ENCODE measurements at regions not wholly inside any gene's neighbourhood (a gene's known extent, or its start where the extent isn't known, plus 50 kb on each side); places are given as distances from the start of the nearest gene placed in this dataset.
"Not testable (repeated sequence)": the region's sequence is repeated elsewhere in the genome, so short reads cannot be mapped to it uniquely, and the experiment has no call there.

DNA sequence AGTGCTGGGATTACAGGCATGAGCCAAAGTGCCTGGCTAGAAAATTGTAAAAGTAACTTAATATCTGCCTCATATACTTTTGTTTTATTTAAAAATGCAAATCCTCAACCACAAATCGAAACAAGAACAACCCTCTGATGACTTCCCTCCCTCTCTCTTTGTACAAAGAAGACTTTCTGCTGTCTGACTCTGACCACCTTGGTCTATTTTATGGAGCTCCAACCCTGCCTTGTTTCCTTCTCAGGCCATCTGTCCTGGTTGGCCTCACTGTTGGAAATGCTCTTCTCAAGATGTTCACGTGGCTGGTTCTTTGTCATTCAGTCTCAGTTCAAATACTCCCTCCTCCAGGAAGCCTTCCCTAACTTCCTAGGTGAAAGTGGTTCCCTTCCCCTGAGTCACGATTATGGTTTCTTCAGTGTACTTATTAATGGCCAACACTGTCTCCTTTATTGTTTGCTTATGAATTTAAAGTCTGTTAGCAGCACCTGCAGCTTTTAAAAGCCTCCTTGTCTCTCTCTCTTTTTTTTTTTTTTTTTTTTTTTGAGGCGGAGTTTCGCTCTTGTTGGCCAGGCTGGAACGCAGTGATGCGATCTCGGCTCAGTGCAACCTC, 151.5 kb upstream of the SALL4 start:
- Histone ChIP-seq H3K27me3 (ENCODE audit: control insufficient read depth, insufficient read depth, low read length) (no peaks in the 10 kb centered on the region), H3K36me3 (ENCODE audit: insufficient read depth, low read length) (no peaks in the 10 kb centered on the region), H3K4me2 (ENCODE audit: low read length) (no peak overlapping the region), H3K9me3 (replicated peaks; ENCODE audit: low read length) (no peaks in the 10 kb centered on the region), H3K4me1 (ENCODE audit: control insufficient read depth, insufficient read depth, low read length) (no peaks in the 10 kb centered on the region), H3K4me3 (ENCODE audit: low read length) (no peak overlapping the region), H3K9ac (ENCODE audit: low read depth, low read length) (no peak overlapping the region)

DNA sequence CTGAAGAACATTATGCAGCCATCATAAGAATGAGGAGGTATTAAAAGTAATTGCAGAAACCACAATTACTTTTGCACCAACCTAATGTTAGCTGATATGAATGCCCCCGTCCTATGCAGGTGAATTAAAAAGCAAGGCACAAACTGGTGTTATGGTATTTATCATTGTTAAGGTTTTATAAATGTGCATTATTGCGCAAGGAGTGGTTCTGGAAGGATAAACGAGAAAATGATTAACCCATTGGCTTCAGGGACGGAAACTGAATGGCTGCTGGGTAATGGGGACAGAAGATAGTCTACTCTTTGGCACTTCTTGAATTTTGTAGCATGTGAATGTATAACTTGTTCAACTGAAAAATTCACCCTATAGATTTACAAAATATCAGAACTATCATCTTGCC, 148.6 kb upstream of the SALL4 start:
- Histone ChIP-seq H3K4me2 (ENCODE audit: low read length) (no peak overlapping the region), H3K4me3 (ENCODE audit: low read length) (no peak overlapping the region), H3K27me3 (ENCODE audit: control insufficient read depth, insufficient read depth, low read length) (no peaks in the 10 kb centered on the region), H3K4me1 (ENCODE audit: control insufficient read depth, insufficient read depth, low read length) (no peaks in the 10 kb centered on the region), H3K9ac (ENCODE audit: low read depth, low read length) (no peak overlapping the region), H3K9me3 (replicated peaks; ENCODE audit: low read length) (no peaks in the 10 kb centered on the region), H3K36me3 (ENCODE audit: insufficient read depth, low read length) (no peaks in the 10 kb centered on the region)

DNA sequence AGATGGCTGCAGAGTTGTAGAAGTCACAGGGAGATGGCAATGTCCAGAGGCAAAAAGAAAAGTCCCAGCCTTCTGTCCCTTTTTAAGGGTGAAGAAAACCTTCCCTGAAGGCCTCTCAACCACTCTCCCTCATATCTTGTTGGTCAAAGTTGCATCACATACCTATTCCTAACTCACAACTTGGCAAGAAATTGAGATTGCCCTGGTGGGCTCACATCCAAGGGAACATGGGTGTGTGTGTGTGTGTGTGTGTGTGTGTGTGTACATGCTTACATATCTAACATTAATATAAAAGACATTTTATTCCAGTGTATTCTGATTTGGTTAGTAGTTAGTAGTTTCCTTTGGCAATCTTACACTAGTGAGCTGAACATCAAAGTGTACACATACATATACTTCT, 144.3 kb upstream of the SALL4 start:
- no peak overlapping the region for H3K9ac ChIP-seq (ENCODE audit: low read depth, low read length)
- no peaks in the 10 kb centered on the region for H3K4me1 ChIP-seq (ENCODE audit: control insufficient read depth, insufficient read depth, low read length)
- H3K27me3 ChIP-seq (ENCODE audit: control insufficient read depth, insufficient read depth, low read length) = no peaks in the 10 kb centered on the region
- H3K9me3 ChIP-seq (replicated peaks; ENCODE audit: low read length) = no peaks in the 10 kb centered on the region
- H3K4me3 ChIP-seq (ENCODE audit: low read length) = no peak overlapping the region
- no peak overlapping the region for H3K4me2 ChIP-seq (ENCODE audit: low read length)
- no peaks in the 10 kb centered on the region for H3K36me3 ChIP-seq (ENCODE audit: insufficient read depth, low read length)

GRCh38 chr20:51945881-51946280, 143.6 kb upstream of the SALL4 start:
- H3K4me1 ChIP-seq (ENCODE audit: control insufficient read depth, insufficient read depth, low read length) = no peaks in the 10 kb centered on the region
- H3K36me3 ChIP-seq (ENCODE audit: insufficient read depth, low read length) = no peaks in the 10 kb centered on the region

GRCh38 chr20:51945177-51945576, 142.9 kb upstream of the SALL4 start:
- Histone ChIP-seq H3K9ac (ENCODE audit: low read depth, low read length) (no peak overlapping the region), H3K4me2 (ENCODE audit: low read length) (no peak overlapping the region), H3K4me3 (ENCODE audit: low read length) (no peak overlapping the region), H3K27me3 (ENCODE audit: control insufficient read depth, insufficient read depth, low read length) (no peaks in the 10 kb centered on the region), H3K36me3 (ENCODE audit: insufficient read depth, low read length) (no peaks in the 10 kb centered on the region), H3K4me1 (ENCODE audit: control insufficient read depth, insufficient read depth, low read length) (no peaks in the 10 kb centered on the region), H3K9me3 (replicated peaks; ENCODE audit: low read length) (no peaks in the 10 kb centered on the region)

More at GRCh38 chr20:51945881-51946280, 143.6 kb upstream of the SALL4 start:
- Histone ChIP-seq H3K27me3 (ENCODE audit: control insufficient read depth, insufficient read depth, low read length) (no peaks in the 10 kb centered on the region), H3K9ac (ENCODE audit: low read depth, low read length) (no peak overlapping the region), H3K4me2 (ENCODE audit: low read length) (no peak overlapping the region), H3K4me3 (ENCODE audit: low read length) (no peak overlapping the region), H3K9me3 (replicated peaks; ENCODE audit: low read length) (no peaks in the 10 kb centered on the region)

DNA sequence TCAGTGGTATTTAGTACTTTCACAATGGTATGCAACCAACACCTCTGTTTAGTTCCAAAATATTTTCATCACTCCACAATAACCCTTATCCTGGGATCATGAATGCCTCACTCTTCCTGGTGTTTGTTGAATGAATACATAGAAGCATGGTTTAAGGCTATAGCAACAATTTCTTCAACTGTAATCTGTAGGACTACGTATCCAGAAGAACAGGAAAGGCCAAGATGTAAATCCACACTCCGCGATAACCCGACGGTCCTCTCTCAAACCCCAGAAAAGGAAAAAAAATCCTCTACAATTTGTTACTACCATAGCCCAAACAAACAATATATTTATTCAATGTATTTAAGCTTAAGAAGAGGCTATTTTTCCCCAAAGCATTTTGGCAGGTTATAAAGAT, 141.4 kb upstream of the SALL4 start:
- no peaks in the 10 kb centered on the region for H3K9me3 ChIP-seq (replicated peaks; ENCODE audit: low read length)

GRCh38 chr20:51943326-51943725, 141.0 kb upstream of the SALL4 start:
- H3K4me2 ChIP-seq (ENCODE audit: low read length); H3K9me3 ChIP-seq (replicated peaks; ENCODE audit: low read length); H3K9ac ChIP-seq (ENCODE audit: low read depth, low read length); H3K36me3 ChIP-seq (ENCODE audit: insufficient read depth, low read length); H3K27me3 ChIP-seq (ENCODE audit: control insufficient read depth, insufficient read depth, low read length); H3K4me1 ChIP-seq (ENCODE audit: control insufficient read depth, insufficient read depth, low read length); H3K4me3 ChIP-seq (ENCODE audit: low read length): not testable (repeated sequence)

More for the DNA sequence above, 141.4 kb upstream of the SALL4 start:
- no peak overlapping the region for H3K4me3 ChIP-seq (ENCODE audit: low read length)
- no peaks in the 10 kb centered on the region for H3K27me3 ChIP-seq (ENCODE audit: control insufficient read depth, insufficient read depth, low read length)
- no peaks in the 10 kb centered on the region for H3K36me3 ChIP-seq (ENCODE audit: insufficient read depth, low read length)
- H3K9ac ChIP-seq (ENCODE audit: low read depth, low read length) = no peak overlapping the region
- no peak overlapping the region for H3K4me2 ChIP-seq (ENCODE audit: low read length)
- no peaks in the 10 kb centered on the region for H3K4me1 ChIP-seq (ENCODE audit: control insufficient read depth, insufficient read depth, low read length)

- no peak overlapping the region for H3K4me3 ChIP-seq (ENCODE audit: low read length)
- H3K9me3 ChIP-seq (replicated peaks; ENCODE audit: low read length) = no peaks in the 10 kb centered on the region
- H3K4me1 ChIP-seq (ENCODE audit: control insufficient read depth, insufficient read depth, low read length) = no peaks in the 10 kb centered on the region
- no peaks in the 10 kb centered on the region for H3K36me3 ChIP-seq (ENCODE audit: insufficient read depth, low read length)
- H3K27me3 ChIP-seq (ENCODE audit: control insufficient read depth, insufficient read depth, low read length) = no peaks in the 10 kb centered on the region
- no peak overlapping the region for H3K4me2 ChIP-seq (ENCODE audit: low read length)
- H3K9ac ChIP-seq (ENCODE audit: low read depth, low read length) = no peak overlapping the region
These were observed 139.2 kb upstream of the SALL4 start for GRCh38 chr20:51941503-51941902.

GRCh38 chr20:51939259-51939585, 136.9 kb upstream of the SALL4 start:
- Histone ChIP-seq H3K4me1 (ENCODE audit: control insufficient read depth, insufficient read depth, low read length) (peaks cover 6% of the 10 kb centered on the region), H3K4me3 (ENCODE audit: low read length) (no peak overlapping the region), H3K4me2 (ENCODE audit: low read length) (no peak overlapping the region), H3K27me3 (ENCODE audit: control insufficient read depth, insufficient read depth, low read length) (no peaks in the 10 kb centered on the region), H3K9me3 (replicated peaks; ENCODE audit: low read length) (no peaks in the 10 kb centered on the region), H3K9ac (ENCODE audit: low read depth, low read length) (no peak overlapping the region), H3K36me3 (ENCODE audit: insufficient read depth, low read length) (no peaks in the 10 kb centered on the region)

DNA sequence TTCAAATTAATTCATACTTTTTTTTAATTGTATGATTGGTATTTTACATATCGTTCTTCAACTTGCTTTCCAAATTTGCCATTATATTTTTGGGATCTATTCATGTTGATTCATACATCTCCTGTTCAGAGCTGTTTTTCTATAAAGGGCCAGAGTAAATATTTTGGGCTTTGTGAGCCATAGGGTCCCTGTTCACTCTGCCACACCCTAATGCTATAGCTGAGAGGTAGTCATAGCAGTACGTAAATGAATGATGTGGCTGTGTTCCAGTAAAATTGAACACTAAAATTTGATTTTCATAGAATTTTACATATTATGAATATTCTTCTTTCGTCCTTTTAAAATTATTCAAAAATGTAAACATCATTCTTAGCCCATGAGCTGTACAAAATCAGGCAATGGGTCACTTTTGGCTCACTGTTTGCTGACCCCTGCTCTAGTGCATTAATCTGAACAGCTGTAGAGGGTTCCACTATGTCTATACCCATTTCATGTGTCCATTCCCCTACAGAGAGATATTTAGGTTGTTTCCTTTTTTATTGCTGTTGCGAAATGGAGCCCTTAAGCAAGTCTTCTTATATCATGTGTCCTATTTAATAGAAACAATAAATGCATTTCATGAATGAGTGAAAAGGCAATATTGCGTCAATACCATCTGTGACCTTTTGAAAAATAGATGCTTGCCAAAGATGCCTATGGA, 136.4 kb upstream of the SALL4 start:
- H3K27me3 ChIP-seq (ENCODE audit: control insufficient read depth, insufficient read depth, low read length) = no peaks in the 10 kb centered on the region
- H3K4me2 ChIP-seq (ENCODE audit: low read length) = no peak overlapping the region

DNA sequence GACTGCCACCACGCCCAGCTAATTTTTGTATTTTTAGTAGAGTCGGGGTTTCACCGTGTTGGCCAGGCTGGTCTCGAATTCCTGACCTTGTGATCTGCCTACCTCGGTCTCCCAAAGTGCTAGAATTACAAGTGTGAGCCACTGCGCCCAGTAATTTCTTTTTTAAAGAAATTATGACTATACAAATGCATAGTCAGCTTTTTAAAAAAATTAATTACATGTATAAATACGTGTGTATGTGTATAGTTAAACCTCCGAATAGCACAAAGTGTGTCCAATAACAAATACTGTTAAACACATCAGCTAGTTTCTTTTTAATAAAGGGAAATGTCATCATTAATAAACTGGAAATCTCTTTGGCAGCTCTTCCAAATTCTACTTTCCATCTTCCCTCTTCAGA, 135.5 kb upstream of the SALL4 start:
- Histone ChIP-seq H3K4me2 (ENCODE audit: low read length) (no peak overlapping the region), H3K27me3 (ENCODE audit: control insufficient read depth, insufficient read depth, low read length) (peaks cover 6% of the 10 kb centered on the region), H3K9me3 (replicated peaks; ENCODE audit: low read length) (no peaks in the 10 kb centered on the region), H3K9ac (ENCODE audit: low read depth, low read length) (no peak overlapping the region), H3K36me3 (ENCODE audit: insufficient read depth, low read length) (no peaks in the 10 kb centered on the region), H3K4me3 (ENCODE audit: low read length) (no peak overlapping the region), H3K4me1 (ENCODE audit: control insufficient read depth, insufficient read depth, low read length) (peaks cover 7% of the 10 kb centered on the region)

More for the DNA sequence above, 136.4 kb upstream of the SALL4 start:
- H3K4me1 ChIP-seq (ENCODE audit: control insufficient read depth, insufficient read depth, low read length) = peaks cover 7% of the 10 kb centered on the region
- H3K36me3 ChIP-seq (ENCODE audit: insufficient read depth, low read length) = no peaks in the 10 kb centered on the region
- no peak overlapping the region for H3K9ac ChIP-seq (ENCODE audit: low read depth, low read length)
- H3K4me3 ChIP-seq (ENCODE audit: low read length) = no peak overlapping the region
- no peaks in the 10 kb centered on the region for H3K9me3 ChIP-seq (replicated peaks; ENCODE audit: low read length)

GRCh38 chr20:51936377-51936776, 134.1 kb upstream of the SALL4 start:
- Histone ChIP-seq H3K36me3 (ENCODE audit: insufficient read depth, low read length) (no peaks in the 10 kb centered on the region), H3K9ac (ENCODE audit: low read depth, low read length) (no peak overlapping the region), H3K9me3 (replicated peaks; ENCODE audit: low read length) (no peaks in the 10 kb centered on the region), H3K4me2 (ENCODE audit: low read length) (no peak overlapping the region), H3K27me3 (ENCODE audit: control insufficient read depth, insufficient read depth, low read length) (peaks cover 10% of the 10 kb centered on the region), H3K4me3 (ENCODE audit: low read length) (no peak overlapping the region), H3K4me1 (ENCODE audit: control insufficient read depth, insufficient read depth, low read length) (peaks cover 7% of the 10 kb centered on the region)

Data from skeletal muscle satellite cell (primary cell).